ENCODE measurements at regions not wholly inside any gene's neighbourhood (a gene's known extent, or its start where the extent isn't known, plus 50 kb on each side); places are given as distances from the start of the nearest gene placed in this dataset.

DNA sequence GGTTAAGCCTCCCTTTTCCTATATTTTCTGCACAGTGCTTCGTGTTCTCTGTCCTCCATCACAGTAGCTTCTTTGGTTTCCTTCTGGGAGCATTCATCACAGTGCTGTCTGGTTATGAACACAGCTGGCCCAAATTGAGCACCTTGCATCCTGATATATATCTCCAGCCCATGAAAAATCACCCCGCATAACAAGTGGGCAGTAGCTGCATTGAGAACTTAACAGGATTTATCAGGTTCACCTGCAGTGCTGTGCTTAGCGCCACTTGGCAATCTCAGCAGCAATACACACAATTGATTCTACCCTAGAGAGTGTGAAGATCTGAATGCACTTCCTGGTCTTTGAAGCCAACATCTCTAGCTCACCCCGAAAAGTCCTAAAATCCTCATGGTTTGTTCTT is 408.0 kb downstream of the RNF144A start:
- 96% methylated on average over 4 of the region's 4 CpGs for WGBS
- H3K27ac ChIP-seq (ENCODE audit: low read depth): no peak overlapping the region
- no peak for DNase-seq (ENCODE audit: extremely low spot score)
- no peaks in the 10 kb centered on the region for H3K4me1 ChIP-seq (ENCODE audit: insufficient read depth)
- H3K4me3 ChIP-seq (ENCODE audit: low read depth, low read length): no peak overlapping the region
- no peaks in the 10 kb centered on the region for H3K36me3 ChIP-seq (ENCODE audit: insufficient read depth)

DNA sequence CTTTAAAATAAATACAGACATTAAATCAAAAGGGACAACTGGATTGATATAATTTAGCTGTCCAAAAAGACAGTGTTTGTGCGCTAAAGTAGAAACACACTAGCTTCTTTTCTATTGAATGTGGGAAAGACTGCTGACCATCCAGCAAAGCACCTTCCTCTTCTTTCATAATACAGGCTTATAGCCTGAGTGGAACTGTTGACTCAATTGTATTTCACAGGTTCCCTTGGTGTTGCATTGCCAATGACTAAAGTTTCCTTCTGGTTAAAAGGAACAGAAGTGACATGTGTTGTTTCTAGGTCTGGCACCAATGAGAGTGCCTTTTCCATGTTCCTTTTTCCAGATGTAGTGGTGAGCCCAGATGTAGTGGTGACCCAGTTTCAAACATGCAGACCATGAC is 412.3 kb downstream of the RNF144A start:
- DNase-seq (ENCODE audit: extremely low spot score): no peak
- Histone ChIP-seq H3K27ac (ENCODE audit: low read depth) (no peak overlapping the region), H3K4me3 (ENCODE audit: low read depth, low read length) (no peak overlapping the region), H3K36me3 (ENCODE audit: insufficient read depth) (no peaks in the 10 kb centered on the region), H3K4me1 (ENCODE audit: insufficient read depth) (no peaks in the 10 kb centered on the region)
- 100% methylated on average over 1 of the region's 1 CpG for WGBS

DNA sequence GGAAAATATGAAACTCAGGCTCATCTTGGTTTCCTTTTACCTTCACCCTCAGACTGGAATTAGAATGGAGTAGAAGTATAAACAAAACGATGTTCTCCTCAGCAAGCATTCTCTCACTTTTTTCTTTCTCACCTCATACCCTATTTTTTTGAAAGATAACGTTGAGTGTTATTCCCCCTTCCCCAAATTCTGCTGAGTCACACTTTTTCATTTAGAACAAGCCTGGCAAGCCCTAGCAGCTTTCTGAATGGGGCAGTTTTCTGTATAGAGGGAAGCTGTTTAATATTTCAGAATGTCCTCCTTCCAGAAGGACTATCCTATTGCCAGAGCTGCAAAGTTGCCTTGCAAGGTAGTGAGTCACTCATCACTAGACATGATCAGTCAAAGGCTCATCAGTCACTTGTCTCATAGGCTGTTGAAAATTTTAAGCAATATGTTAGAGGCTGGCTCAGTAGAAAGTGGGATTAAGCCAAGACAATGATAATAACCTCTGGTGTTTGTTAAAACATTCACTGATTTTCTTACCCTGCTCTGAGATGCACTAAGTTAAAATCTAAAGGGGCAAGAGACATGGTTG is 416.1 kb downstream of the RNF144A start:
- Histone ChIP-seq H3K4me1 (ENCODE audit: insufficient read depth) (no peaks in the 10 kb centered on the region), H3K27ac (ENCODE audit: low read depth) (no peak overlapping the region), H3K36me3 (ENCODE audit: insufficient read depth) (no peaks in the 10 kb centered on the region), H3K4me3 (ENCODE audit: low read depth, low read length) (no peak overlapping the region)
- 26% methylated on average over 2 of the region's 2 CpGs for WGBS
- no peak for DNase-seq (ENCODE audit: extremely low spot score)

DNA sequence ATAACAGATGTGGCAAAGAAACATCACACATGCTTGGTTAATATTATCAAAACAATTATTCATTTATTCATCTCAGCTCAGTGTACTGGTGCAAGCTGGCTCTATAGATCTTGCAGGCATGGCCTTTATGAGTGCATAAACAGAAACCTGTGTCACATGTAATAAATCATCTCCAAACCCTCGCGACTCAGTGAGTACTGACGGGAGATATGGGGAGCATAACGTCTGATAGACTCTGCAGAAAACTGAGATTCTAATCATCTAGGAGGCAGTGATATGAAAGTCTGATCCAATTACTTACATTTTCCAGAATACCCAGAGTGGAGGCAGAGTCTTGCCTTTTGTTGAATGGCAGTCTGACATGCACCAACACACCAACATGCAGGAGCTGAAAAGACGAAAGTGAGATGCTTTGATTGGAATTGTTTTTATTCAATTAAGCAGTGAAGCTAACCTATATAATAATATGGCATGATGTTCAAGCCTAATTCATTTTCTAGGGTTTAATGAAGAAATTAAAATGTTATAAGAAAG is 416.8 kb downstream of the RNF144A start:
- H3K4me3 ChIP-seq (ENCODE audit: low read depth, low read length): no peak overlapping the region
- peak; percentile 11 for DNase-seq (ENCODE audit: extremely low spot score)
- H3K4me1 ChIP-seq (ENCODE audit: insufficient read depth): no peaks in the 10 kb centered on the region
- 27% methylated on average over 5 of the region's 5 CpGs for WGBS
- H3K27ac ChIP-seq (ENCODE audit: low read depth): no peak overlapping the region
- no peaks in the 10 kb centered on the region for H3K36me3 ChIP-seq (ENCODE audit: insufficient read depth)

DNA sequence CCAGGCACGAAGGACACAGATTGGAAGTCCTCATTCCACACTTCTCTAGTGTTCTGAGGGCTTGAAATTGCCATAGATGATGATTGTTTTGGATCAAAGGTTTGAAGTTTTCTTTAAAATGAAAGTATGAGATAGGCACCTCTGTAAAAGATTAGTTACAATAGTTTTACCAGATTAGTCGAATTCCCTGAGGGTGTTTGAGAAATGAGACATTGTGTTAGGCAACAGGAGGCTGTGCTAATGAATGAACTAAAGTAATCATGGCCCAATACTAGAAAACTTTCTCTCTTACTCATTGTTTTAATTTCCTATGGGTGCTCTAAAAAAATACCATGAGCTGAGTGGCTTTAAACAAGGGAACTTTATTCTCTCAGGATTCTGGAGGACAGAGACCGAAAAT is 421.7 kb downstream of the RNF144A start:
- no peaks in the 10 kb centered on the region for H3K36me3 ChIP-seq (ENCODE audit: insufficient read depth)

DNA sequence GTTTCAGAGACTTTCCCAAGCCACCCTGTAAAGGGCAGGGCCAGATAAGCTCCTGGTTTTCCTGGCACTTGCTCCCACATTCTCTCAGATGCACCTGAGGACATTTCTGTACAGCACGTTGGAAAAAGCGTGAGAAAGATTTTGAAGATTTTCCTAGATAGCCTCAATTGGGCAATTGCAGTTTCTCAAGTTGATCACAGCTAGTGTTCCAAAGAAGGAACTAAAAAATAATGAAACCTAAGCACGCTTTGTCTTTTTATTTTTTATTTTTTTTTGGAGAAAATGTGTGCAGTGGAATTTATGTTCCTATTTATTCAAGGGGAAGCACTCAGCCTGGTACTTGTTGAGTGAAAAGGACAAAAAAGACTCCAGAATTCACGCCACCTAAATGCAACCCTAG is 429.1 kb downstream of the RNF144A start:
- H3K27ac ChIP-seq (ENCODE audit: low read depth): no peak overlapping the region
- H3K4me3 ChIP-seq (ENCODE audit: low read depth, low read length): no peak overlapping the region
- WGBS: 92% methylated on average over 4 of the region's 4 CpGs
- H3K4me1 ChIP-seq (ENCODE audit: insufficient read depth): no peaks in the 10 kb centered on the region
- no peaks in the 10 kb centered on the region for H3K36me3 ChIP-seq (ENCODE audit: insufficient read depth)
- no peak for DNase-seq (ENCODE audit: extremely low spot score)

More for the DNA sequence above, 421.7 kb downstream of the RNF144A start:
- no peak for DNase-seq (ENCODE audit: extremely low spot score)
- 90% methylated on average over 3 of the region's 3 CpGs for WGBS
- no peaks in the 10 kb centered on the region for H3K4me1 ChIP-seq (ENCODE audit: insufficient read depth)
- H3K4me3 ChIP-seq (ENCODE audit: low read depth, low read length): no peak overlapping the region
- no peak overlapping the region for H3K27ac ChIP-seq (ENCODE audit: low read depth)

DNA sequence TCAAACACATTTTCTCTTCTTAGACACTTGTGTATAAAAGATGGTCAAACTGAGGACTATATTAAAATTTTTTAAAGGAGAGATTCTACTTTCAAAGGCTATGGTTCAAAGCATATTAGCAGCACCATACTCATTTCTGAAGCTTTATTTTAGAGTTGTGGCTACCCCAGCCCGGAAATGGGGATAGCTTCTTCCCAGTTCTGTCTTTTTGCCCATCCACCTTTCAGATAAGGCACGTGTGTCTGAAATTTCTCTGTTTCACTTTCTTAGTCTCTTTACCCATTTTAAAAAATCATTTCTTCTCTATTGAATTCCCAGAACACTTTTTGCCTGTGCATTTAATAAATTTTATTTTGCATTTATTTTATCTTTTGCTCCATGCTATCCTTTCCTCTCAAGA is 431.5 kb downstream of the RNF144A start:
- no peak overlapping the region for H3K4me3 ChIP-seq (ENCODE audit: low read depth, low read length)
- no peak overlapping the region for H3K27ac ChIP-seq (ENCODE audit: low read depth)
- no peaks in the 10 kb centered on the region for H3K4me1 ChIP-seq (ENCODE audit: insufficient read depth)
- 83% methylated on average over 2 of the region's 2 CpGs for WGBS
- H3K36me3 ChIP-seq (ENCODE audit: insufficient read depth): no peaks in the 10 kb centered on the region
- no peak for DNase-seq (ENCODE audit: extremely low spot score)

DNA sequence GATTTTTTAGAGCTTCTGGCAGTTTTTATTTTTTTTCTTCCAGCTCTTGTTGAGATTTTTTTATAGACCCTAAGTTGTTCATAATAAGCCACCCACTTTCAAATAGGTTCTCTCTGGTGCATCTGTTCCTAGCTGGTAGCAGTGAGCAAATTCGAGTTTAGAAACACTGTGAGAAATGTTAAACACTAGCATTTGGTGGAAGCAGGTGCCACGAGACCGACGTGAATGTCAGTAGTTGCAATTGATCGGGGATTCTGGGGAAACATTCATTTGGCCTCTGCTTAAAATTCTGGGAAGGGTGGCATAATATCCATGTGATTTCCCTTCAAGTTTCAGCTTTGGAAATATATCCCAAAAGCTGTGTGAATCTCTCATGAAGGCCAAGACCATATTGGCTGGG is 435.0 kb downstream of the RNF144A start:
- H3K4me1 ChIP-seq (ENCODE audit: insufficient read depth): no peaks in the 10 kb centered on the region
- WGBS: 92% methylated on average over 5 of the region's 5 CpGs
- H3K4me3 ChIP-seq (ENCODE audit: low read depth, low read length): no peak overlapping the region
- no peak overlapping the region for H3K27ac ChIP-seq (ENCODE audit: low read depth)
- DNase-seq (ENCODE audit: extremely low spot score): no peak
- no peaks in the 10 kb centered on the region for H3K36me3 ChIP-seq (ENCODE audit: insufficient read depth)

DNA sequence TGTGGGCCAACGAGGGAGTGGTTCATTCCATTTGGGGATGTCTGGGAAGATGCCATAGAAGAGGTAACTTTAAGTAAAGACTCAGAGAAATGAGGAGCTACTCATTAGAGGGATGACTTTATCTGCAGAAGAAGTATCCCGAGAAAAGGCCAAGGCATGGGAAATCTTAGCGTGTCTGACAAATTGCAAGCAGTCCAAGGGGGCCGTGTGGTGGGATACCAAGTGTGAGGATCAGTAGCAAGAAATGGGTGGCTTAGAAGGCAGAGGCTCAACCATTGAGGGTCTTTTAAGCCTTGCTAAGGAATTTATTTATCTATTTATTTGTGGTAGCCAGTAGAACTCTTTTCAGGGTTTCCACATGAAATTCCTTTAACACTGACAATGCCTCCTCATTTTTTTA is 436.4 kb downstream of the RNF144A start:
- H3K4me3 ChIP-seq (ENCODE audit: low read depth, low read length): no peak overlapping the region
- DNase-seq (ENCODE audit: extremely low spot score): no peak
- no peaks in the 10 kb centered on the region for H3K4me1 ChIP-seq (ENCODE audit: insufficient read depth)
- WGBS: 91% methylated on average over 4 of the region's 4 CpGs
- no peaks in the 10 kb centered on the region for H3K36me3 ChIP-seq (ENCODE audit: insufficient read depth)
- H3K27ac ChIP-seq (ENCODE audit: low read depth): no peak overlapping the region

DNA sequence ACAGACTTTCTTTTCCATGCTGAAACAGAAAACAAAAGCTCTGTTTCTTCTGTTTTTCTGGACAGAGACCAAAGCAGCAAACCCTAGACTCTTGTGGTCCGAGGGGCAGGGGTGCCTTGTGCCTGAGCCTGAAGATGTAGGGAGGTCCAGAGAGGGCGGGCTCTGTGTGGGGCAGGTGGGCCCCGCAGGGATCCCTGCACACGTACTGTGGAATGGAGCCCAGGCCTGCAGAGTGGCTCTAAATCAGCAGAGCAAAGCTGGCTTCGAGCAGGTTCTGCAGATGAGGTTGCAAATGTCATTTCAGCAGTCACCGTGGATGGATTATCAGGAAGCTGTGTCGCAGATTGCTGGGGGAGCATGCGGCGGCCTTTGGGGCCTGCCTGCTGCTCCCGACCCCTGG is 438.6 kb downstream of the RNF144A start:
- Histone ChIP-seq H3K4me1 (ENCODE audit: insufficient read depth) (no peaks in the 10 kb centered on the region), H3K36me3 (ENCODE audit: insufficient read depth) (no peaks in the 10 kb centered on the region), H3K4me3 (ENCODE audit: low read depth, low read length) (no peak overlapping the region), H3K27ac (ENCODE audit: low read depth) (no peak overlapping the region)
- DNase-seq (ENCODE audit: extremely low spot score): no peak
- 82% methylated on average over 10 of the region's 10 CpGs for WGBS

DNA sequence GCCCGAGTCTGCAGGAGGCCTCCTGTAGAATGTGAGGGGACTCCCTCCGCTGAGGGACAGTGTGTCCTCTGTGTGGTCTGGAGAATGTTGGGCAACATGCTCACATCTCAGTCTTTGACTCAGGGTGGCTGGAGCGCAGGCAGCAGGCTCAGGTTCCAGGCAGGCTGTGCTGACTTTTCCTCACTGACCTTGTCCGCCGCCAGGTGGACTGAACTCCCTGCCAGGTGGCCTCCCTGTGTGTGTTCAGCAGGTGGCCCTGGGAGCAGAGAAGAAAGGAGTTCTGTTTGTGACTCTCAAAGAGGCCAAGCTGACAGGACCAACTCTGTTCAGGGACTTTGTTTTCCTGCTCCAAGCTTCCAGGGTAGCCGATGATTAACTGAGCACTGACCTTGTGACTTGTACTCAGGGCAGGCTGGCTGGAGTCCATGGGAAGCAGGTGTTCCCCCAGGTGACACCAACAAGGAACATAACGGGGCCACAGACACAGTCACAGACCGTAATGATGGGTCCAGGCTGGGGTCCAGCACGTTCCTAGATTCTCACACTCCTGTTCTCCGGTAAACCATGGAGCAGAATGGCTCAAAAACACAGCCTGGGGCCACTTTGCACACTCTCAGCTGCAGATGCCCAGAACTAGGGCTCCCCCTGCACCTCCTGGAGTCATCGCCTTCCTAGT is 439.8 kb downstream of the RNF144A start:
- DNase-seq (ENCODE audit: extremely low spot score): no peak
- WGBS: 95% methylated on average over 11 of the region's 11 CpGs
- H3K36me3 ChIP-seq (ENCODE audit: insufficient read depth): no peaks in the 10 kb centered on the region
- no peak overlapping the region for H3K4me3 ChIP-seq (ENCODE audit: low read depth, low read length)
- no peak overlapping the region for H3K27ac ChIP-seq (ENCODE audit: low read depth)
- H3K4me1 ChIP-seq (ENCODE audit: insufficient read depth): no peaks in the 10 kb centered on the region

DNA sequence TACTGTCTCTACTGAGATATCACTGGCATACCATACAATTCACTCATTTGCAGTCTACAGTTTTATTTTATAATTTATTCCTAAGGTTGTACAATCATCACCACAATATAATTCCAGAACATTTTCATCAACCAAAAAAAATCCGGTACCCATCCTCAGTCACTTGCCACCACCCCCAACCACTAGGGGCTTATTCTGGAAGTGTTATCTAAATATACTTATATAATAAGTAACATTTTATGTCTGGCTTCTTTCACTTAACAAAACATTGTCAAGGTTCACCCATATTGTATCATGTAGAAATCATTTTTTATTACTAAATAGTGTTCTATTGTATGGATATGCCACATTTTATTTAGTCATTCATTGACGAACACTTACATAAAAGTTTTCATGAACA is 440.8 kb downstream of the RNF144A start:
- no peak overlapping the region for H3K27ac ChIP-seq (ENCODE audit: low read depth)
- H3K4me3 ChIP-seq (ENCODE audit: low read depth, low read length): no peak overlapping the region
- no peaks in the 10 kb centered on the region for H3K4me1 ChIP-seq (ENCODE audit: insufficient read depth)
- 92% methylated on average over 2 of the region's 2 CpGs for WGBS
- no peaks in the 10 kb centered on the region for H3K36me3 ChIP-seq (ENCODE audit: insufficient read depth)
- no peak for DNase-seq (ENCODE audit: extremely low spot score)

DNA sequence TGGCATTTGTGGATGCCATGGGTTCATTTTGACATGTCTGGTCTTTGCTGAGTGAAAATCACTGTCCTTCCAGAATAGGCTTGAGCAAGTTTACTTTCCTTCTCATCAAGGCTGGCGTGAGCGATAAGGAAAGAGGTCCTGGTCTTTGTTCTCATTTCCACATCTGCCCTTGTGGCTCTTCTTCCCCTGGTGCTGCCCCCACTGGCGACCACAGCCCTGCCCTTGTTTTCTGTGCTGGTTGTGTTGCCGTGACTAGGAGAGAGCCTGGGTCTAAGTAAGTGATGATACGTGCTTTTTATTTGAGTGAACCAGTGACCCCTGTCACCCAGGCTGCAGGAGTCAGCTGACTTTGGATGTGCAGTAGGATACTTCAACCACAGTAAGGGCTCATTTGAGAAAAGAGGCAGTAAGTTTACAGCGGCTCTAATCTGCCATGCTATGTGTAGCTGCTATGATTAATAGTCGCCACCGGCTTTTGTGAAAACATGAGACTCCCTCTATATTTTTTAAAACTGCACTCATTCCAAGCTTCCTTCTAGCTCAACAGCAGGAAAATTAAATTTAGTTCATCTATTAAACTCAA is 441.7 kb downstream of the RNF144A start:
- 63% methylated on average over 8 of the region's 8 CpGs for WGBS
- Histone ChIP-seq H3K36me3 (ENCODE audit: insufficient read depth) (no peaks in the 10 kb centered on the region), H3K27ac (ENCODE audit: low read depth) (no peak overlapping the region), H3K4me1 (ENCODE audit: insufficient read depth) (no peaks in the 10 kb centered on the region), H3K4me3 (ENCODE audit: low read depth, low read length) (no peak overlapping the region)
- no peak for DNase-seq (ENCODE audit: extremely low spot score)

DNA sequence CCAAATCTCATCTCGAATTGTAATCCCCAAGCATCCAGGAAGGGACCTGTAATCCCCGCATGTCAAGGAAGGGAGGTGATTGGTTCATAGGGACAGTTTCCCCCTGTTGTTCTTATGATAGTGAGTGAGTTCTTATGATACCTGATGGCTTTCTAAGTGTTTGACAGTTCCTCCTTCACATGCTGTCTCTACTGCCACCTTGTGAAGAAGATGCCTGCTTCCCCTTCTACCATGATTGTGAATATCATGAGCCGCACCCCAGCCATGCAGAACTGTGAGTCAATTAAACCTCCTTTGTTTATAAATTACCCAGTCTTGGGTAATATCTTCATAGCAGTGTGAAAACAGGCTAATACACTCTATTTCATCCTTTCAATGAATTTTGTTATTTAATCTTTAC is 446.7 kb downstream of the RNF144A start:
- WGBS: 76% methylated on average over 3 of the region's 3 CpGs
- no peaks in the 10 kb centered on the region for H3K36me3 ChIP-seq (ENCODE audit: insufficient read depth)

More for the DNA sequence above, 446.7 kb downstream of the RNF144A start:
- Histone ChIP-seq H3K27ac (ENCODE audit: low read depth) (no peak overlapping the region), H3K4me3 (ENCODE audit: low read depth, low read length) (no peak overlapping the region), H3K4me1 (ENCODE audit: insufficient read depth) (no peaks in the 10 kb centered on the region)
- DNase-seq (ENCODE audit: extremely low spot score): no peak
